ENCODE measurements at regions not wholly inside any gene's neighbourhood (a gene's known extent, or its start where the extent isn't known, plus 50 kb on each side); places are given as distances from the start of the nearest gene placed in this dataset.

- no peak overlapping the region for H3K4me3 Mint-ChIP-seq (ENCODE audit: unreplicated experiment)
- TF ChIP-seq CTCF (IDR thresholded peaks at IDR 0.05; ENCODE audit: partially characterized antibody, unreplicated experiment), result no peak
- H3K36me3 Mint-ChIP-seq (ENCODE audit: unreplicated experiment), result no peaks in the 10 kb centered on the region
- H3K4me1 Mint-ChIP-seq (ENCODE audit: low read depth, unreplicated experiment), result peaks cover 15% of the 10 kb centered on the region
- H3K27me3 Mint-ChIP-seq (ENCODE audit: unreplicated experiment), result peaks cover 2% of the 10 kb centered on the region
- DNase-seq, result no peak
- no peak overlapping the region for H3K27ac Mint-ChIP-seq (ENCODE audit: unreplicated experiment)
- no peaks in the 10 kb centered on the region for H3K9me3 Mint-ChIP-seq (ENCODE audit: unreplicated experiment)
Measured at GRCh38 chr1:193348091-193348768, 161.8 kb upstream of the B3GALT2 start.

DNA sequence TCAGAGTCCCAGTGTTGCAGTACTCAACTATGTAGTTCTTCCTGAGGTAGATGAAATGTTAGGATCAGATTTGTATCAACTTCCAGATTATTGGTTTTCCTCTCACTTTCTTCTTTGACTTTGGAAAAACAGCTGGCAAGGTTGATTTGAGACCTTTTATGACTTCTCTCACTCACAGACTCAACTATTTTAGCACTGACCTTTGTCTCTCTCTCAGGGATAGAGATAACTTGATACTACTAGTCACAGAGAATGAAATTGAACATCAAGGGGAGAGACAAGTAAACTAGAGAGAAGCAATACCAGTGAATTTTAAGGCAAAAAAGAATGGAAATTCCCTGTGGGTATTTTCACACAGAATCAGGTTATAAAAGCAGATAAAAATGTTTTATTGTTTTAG, 159.7 kb upstream of the B3GALT2 start:
- no peak overlapping the region for H3K4me3 Mint-ChIP-seq (ENCODE audit: unreplicated experiment)
- no peak overlapping the region for H3K27ac Mint-ChIP-seq (ENCODE audit: unreplicated experiment)
- peaks cover 6% of the 10 kb centered on the region for H3K4me1 Mint-ChIP-seq (ENCODE audit: low read depth, unreplicated experiment)
- DNase-seq, result no peak
- no peaks in the 10 kb centered on the region for H3K36me3 Mint-ChIP-seq (ENCODE audit: unreplicated experiment)
- no peaks in the 10 kb centered on the region for H3K9me3 Mint-ChIP-seq (ENCODE audit: unreplicated experiment)
- peaks cover 2% of the 10 kb centered on the region for H3K27me3 Mint-ChIP-seq (ENCODE audit: unreplicated experiment)
- TF ChIP-seq CTCF (IDR thresholded peaks at IDR 0.05; ENCODE audit: partially characterized antibody, unreplicated experiment), result no peak

GRCh38 chr1:193342811-193343210, 156.4 kb upstream of the B3GALT2 start:
- H3K4me3 Mint-ChIP-seq (ENCODE audit: unreplicated experiment), result no peak overlapping the region
- peaks cover 2% of the 10 kb centered on the region for H3K27me3 Mint-ChIP-seq (ENCODE audit: unreplicated experiment)
- H3K27ac Mint-ChIP-seq (ENCODE audit: unreplicated experiment), result no peak overlapping the region
- DNase-seq, result no peak
- no peaks in the 10 kb centered on the region for H3K4me1 Mint-ChIP-seq (ENCODE audit: low read depth, unreplicated experiment)
- H3K9me3 Mint-ChIP-seq (ENCODE audit: unreplicated experiment), result no peaks in the 10 kb centered on the region
- no peak for TF ChIP-seq CTCF (IDR thresholded peaks at IDR 0.05; ENCODE audit: partially characterized antibody, unreplicated experiment)
- H3K36me3 Mint-ChIP-seq (ENCODE audit: unreplicated experiment), result no peaks in the 10 kb centered on the region

GRCh38 chr1:193340331-193340730, 153.9 kb upstream of the B3GALT2 start:
- H3K27ac Mint-ChIP-seq (ENCODE audit: unreplicated experiment), result no peak overlapping the region
- no peak for TF ChIP-seq CTCF (IDR thresholded peaks at IDR 0.05; ENCODE audit: partially characterized antibody, unreplicated experiment)
- H3K4me3 Mint-ChIP-seq (ENCODE audit: unreplicated experiment), result no peak overlapping the region
- H3K9me3 Mint-ChIP-seq (ENCODE audit: unreplicated experiment), result no peaks in the 10 kb centered on the region
- no peak for DNase-seq
- no peaks in the 10 kb centered on the region for H3K36me3 Mint-ChIP-seq (ENCODE audit: unreplicated experiment)
- H3K4me1 Mint-ChIP-seq (ENCODE audit: low read depth, unreplicated experiment), result peaks cover 6% of the 10 kb centered on the region
- peaks cover 2% of the 10 kb centered on the region for H3K27me3 Mint-ChIP-seq (ENCODE audit: unreplicated experiment)

- no peak overlapping the region for H3K27ac Mint-ChIP-seq (ENCODE audit: unreplicated experiment)
Measured at GRCh38 chr1:193339401-193339800, 153.0 kb upstream of the B3GALT2 start.

More at GRCh38 chr1:193339401-193339800, 153.0 kb upstream of the B3GALT2 start:
- H3K4me3 Mint-ChIP-seq (ENCODE audit: unreplicated experiment), result no peak overlapping the region
- no peak for TF ChIP-seq CTCF (IDR thresholded peaks at IDR 0.05; ENCODE audit: partially characterized antibody, unreplicated experiment)
- peaks cover 2% of the 10 kb centered on the region for H3K27me3 Mint-ChIP-seq (ENCODE audit: unreplicated experiment)
- peaks cover 9% of the 10 kb centered on the region for H3K36me3 Mint-ChIP-seq (ENCODE audit: unreplicated experiment)
- no peaks in the 10 kb centered on the region for H3K9me3 Mint-ChIP-seq (ENCODE audit: unreplicated experiment)
- peaks cover 6% of the 10 kb centered on the region for H3K4me1 Mint-ChIP-seq (ENCODE audit: low read depth, unreplicated experiment)
- no peak for DNase-seq
